ENCODE measurements at regions not wholly inside any gene's neighbourhood (a gene's known extent, or its start where the extent isn't known, plus 50 kb on each side); places are given as distances from the start of the nearest gene placed in this dataset.
"Not testable (repeated sequence)": the region's sequence is repeated elsewhere in the genome, so short reads cannot be mapped to it uniquely, and the experiment has no call there.

GRCh38 chr21:21860888-21861287 lies 862.7 kb downstream of the NCAM2 start:
- DNase-seq = no peak

GRCh38 chr21:21864321-21864840 lies 866.2 kb downstream of the NCAM2 start:
- no peak for DNase-seq

GRCh38 chr21:21897275-21897883 lies 899.2 kb downstream of the NCAM2 start:
- no peak for DNase-seq

GRCh38 chr21:21898801-21899200 lies 900.6 kb downstream of the NCAM2 start:
- DNase-seq = no peak

- not testable (repeated sequence) for DNase-seq
These were observed 904.2 kb downstream of the NCAM2 start for GRCh38 chr21:21902416-21902815.

- no peak for DNase-seq
These were observed 909.1 kb downstream of the NCAM2 start for GRCh38 chr21:21907271-21907670.

- no peak for DNase-seq
These were observed 917.6 kb downstream of the NCAM2 start for GRCh38 chr21:21915816-21916215.

GRCh38 chr21:21921410-21922232 lies 923.4 kb downstream of the NCAM2 start:
- peak; percentile 61 for DNase-seq

GRCh38 chr21:21929226-21929625 lies 931.0 kb downstream of the NCAM2 start:
- DNase-seq = no peak

- DNase-seq = no peak
These were observed 931.6 kb downstream of the NCAM2 start for GRCh38 chr21:21929789-21930188.

- DNase-seq = no peak
These were observed 954.4 kb downstream of the NCAM2 start for GRCh38 chr21:21952566-21952965.

GRCh38 chr21:21955204-21955603 lies 957.0 kb downstream of the NCAM2 start:
- DNase-seq = no peak

GRCh38 chr21:21957490-21957889 lies 959.3 kb downstream of the NCAM2 start:
- DNase-seq = no peak

GRCh38 chr21:21963911-21964310 lies 965.7 kb downstream of the NCAM2 start:
- no peak for DNase-seq

GRCh38 chr21:21968810-21969209 lies 970.6 kb downstream of the NCAM2 start:
- no peak for DNase-seq

- DNase-seq = no peak
These were observed 971.0 kb downstream of the NCAM2 start for GRCh38 chr21:21969211-21969610.

- no peak for DNase-seq
These were observed 973.2 kb downstream of the NCAM2 start for GRCh38 chr21:21971384-21971783.

- no peak for DNase-seq
These were observed 975.6 kb downstream of the NCAM2 start for GRCh38 chr21:21973806-21974205.

GRCh38 chr21:21996891-21997290 lies 998.7 kb downstream of the NCAM2 start:
- DNase-seq = no peak

GRCh38 chr21:21997390-21998333 lies 999.5 kb downstream of the NCAM2 start:
- DNase-seq = peak; percentile 1

- no peak for DNase-seq
These were observed 1021.6 kb downstream of the NCAM2 start for GRCh38 chr21:22019766-22020165.

- no peak for DNase-seq
These were observed 1022.0 kb downstream of the NCAM2 start for GRCh38 chr21:22020221-22020620.

GRCh38 chr21:22023896-22024295 lies 1025.7 kb downstream of the NCAM2 start:
- not testable (repeated sequence) for DNase-seq

Measured in DMS53 (cell line).